Body of pancreas (tissue), 4 donors: ENCODE measurements at regions not wholly inside any gene's neighbourhood (a gene's known extent, or its start where the extent isn't known, plus 50 kb on each side); places are given as distances from the start of the nearest gene placed in this dataset.

Experiments
- ATAC-seq: fragments of 150-250 bp; one replicate; pipeline ENCODE4 v1.9.1; 2016
- DNase-seq, 4 donors: peaks; one replicate each; pipeline ENCODE4 v3.0.0-alpha.2; 2019
- H3K27ac ChIP-seq, 4 donors: fragments of 200-600 bp; sonication (generic); 1 replicate in 3 of 4; 2 replicates in 1 of 4; pipeline versions ENCODE4 v1.5.1 to v1.6.1; 2016 to 2019; ENCODE audit warnings: mild to moderate bottlenecking in 1 of 4, mixed read lengths in 1 of 4, moderate library complexity in 1 of 4
- H3K27me3 ChIP-seq, 2 donors: fragments of 200-600 bp; sonication (generic); one replicate each; pipeline ENCODE4 v1.6.0; 2016; ENCODE audit warnings: mild to moderate bottlenecking in 1 of 2
- H3K36me3 ChIP-seq, 2 donors: fragments of 200-600 bp; sonication (generic); replicated peaks in 1 of 2; 2 replicates each; pipeline ENCODE4 v1.5.1; 2016; ENCODE audit warnings: low read depth in 2 of 2; ENCODE audit not compliant: insufficient read depth in 1 of 2
- H3K4me1 ChIP-seq: fragments of 200-600 bp; sonication (generic); one replicate; pipeline ENCODE4 v1.6.0; 2016
- H3K4me3 ChIP-seq, 2 donors: fragments of 200-600 bp; sonication (generic); 1 replicate in 1 of 2; 2 replicates in 1 of 2; pipeline ENCODE4 v1.5.1; 2016 to 2019
- H3K9me3 ChIP-seq, 3 donors: fragments of 200-600 bp; sonication (generic); 1 replicate in 2 of 3; 2 replicates in 1 of 3; pipeline ENCODE4 v1.5.1; 2016
- POLR2A ChIP-seq, 3 donors: fragments of 450-650 bp; IDR thresholded peaks; one replicate each; pipeline ENCODE4 v1.6.1; 2016; ENCODE audit warnings: antibody characterized with exemption in 3 of 3, mild to moderate bottlenecking in 2 of 3
- WGBS, 2 donors: methylation state at CpG; one replicate each; pipeline ENCODE4 v1.1.5; 2017; 5-methylcytosine and 5-hydroxymethylcytosine counted together
- intact Hi-C: fragments of 100-400 bp; cut with DNase I; formaldehyde crosslinking; loops from one replicate; pipeline ENCODE4 v1.15.1; 2023
- TF ChIP-seq, protein P1 (sequence below), 7 experiments: fragments of 450-650 bp in 4 of 7; fragments of 200-600 bp in 3 of 7; sonication (generic) in 3 of 7; IDR thresholded peaks; one replicate each; pipeline ENCODE4 v1.5.1; 2016 to 2019; ENCODE audit warnings: antibody characterized with exemption in 7 of 7

DNA sequence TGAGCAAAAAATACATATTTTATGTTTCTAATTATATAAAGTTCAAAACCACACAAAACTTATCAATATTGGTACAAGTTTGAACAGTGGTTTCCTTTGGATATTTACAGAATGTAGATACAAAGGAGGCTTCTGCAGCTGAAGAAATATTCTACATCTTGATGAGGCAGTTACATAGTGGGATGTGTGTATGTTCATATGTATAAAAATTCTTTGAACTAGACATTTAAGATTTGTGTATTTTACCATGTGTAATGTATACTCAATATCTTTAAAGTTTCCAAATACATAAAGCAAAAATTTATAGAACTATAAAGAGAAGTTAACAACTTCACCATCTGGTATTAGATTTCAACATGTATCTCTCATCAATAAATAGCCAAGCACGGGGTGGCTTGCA is 80.7 kb upstream of the TNFSF4 start:
- 96 to 100% methylated on average over 1 of the region's 1 CpG for WGBS, 2 donors
- ATAC-seq: no peak
- H3K36me3 ChIP-seq: no peaks in the 10 kb centered on the region
- no peaks in the 10 kb centered on the region for H3K4me1 ChIP-seq
- H3K4me3 ChIP-seq: no peak overlapping the region
- no peaks in the 10 kb centered on the region for H3K27me3 ChIP-seq
- DNase-seq: no peak
- intact Hi-C loops: no loop called here
- H3K27ac ChIP-seq: no peak overlapping the region
- no peak for TF ChIP-seq POLR2A (IDR thresholded peaks at IDR 0.05)
- TF ChIP-seq, protein P1, sequence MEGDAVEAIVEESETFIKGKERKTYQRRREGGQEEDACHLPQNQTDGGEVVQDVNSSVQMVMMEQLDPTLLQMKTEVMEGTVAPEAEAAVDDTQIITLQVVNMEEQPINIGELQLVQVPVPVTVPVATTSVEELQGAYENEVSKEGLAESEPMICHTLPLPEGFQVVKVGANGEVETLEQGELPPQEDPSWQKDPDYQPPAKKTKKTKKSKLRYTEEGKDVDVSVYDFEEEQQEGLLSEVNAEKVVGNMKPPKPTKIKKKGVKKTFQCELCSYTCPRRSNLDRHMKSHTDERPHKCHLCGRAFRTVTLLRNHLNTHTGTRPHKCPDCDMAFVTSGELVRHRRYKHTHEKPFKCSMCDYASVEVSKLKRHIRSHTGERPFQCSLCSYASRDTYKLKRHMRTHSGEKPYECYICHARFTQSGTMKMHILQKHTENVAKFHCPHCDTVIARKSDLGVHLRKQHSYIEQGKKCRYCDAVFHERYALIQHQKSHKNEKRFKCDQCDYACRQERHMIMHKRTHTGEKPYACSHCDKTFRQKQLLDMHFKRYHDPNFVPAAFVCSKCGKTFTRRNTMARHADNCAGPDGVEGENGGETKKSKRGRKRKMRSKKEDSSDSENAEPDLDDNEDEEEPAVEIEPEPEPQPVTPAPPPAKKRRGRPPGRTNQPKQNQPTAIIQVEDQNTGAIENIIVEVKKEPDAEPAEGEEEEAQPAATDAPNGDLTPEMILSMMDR (IDR thresholded peaks at IDR 0.05): no peak
- H3K9me3 ChIP-seq: no peaks in the 10 kb centered on the region

DNA sequence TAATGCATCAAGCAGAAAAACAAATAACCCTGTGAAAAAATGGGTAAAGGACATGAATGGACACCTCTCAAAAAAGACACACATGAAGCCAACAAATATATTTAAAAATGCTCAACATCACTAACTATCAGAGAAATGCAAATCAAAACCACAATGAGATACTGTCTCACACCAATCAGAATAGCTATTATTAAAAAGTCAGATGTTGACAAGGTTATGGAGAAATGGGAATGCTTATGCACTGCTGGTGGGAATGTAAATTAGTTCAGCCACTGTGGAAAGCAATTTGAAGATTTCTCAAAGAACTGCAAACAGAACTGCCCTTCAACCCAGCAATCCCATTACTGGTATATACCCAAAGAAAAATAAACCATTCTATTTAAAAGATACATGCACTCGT is 86.6 kb upstream of the TNFSF4 start:
- Histone ChIP-seq H3K9me3 (no peaks in the 10 kb centered on the region), H3K27me3 (no peaks in the 10 kb centered on the region), H3K4me1 (no peaks in the 10 kb centered on the region), H3K4me3 (no peak overlapping the region), H3K27ac (no peak overlapping the region), H3K36me3 (no peaks in the 10 kb centered on the region)
- WGBS, 2 donors: 79 to 86% methylated on average over 1 of the region's 1 CpG
- no peak for DNase-seq
- TF ChIP-seq, protein P1 (IDR thresholded peaks at IDR 0.05): no peak
- no peak for TF ChIP-seq POLR2A (IDR thresholded peaks at IDR 0.05)
- ATAC-seq: no peak
- intact Hi-C loops: no loop called here

DNA sequence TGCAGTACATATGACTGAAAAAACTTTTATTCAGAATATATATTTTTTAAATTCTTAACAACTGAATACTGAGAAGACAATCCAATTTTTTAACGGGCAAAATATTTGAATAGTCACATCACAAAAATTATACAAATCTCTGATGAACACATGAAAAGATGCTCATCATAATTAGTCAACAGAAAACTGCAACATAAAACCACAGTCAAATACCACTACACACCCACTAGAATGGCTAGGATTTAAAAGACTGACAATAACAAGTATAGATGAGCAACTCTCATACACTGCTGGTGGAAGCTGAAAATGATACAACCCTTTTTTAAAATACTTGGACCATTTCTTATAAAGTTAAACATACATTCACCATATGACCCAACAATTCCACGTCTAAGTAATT is 87.7 kb upstream of the TNFSF4 start:
- WGBS, 2 donors: 62% methylated on average over 2 of the region's 2 CpGs
- H3K4me1 ChIP-seq: no peaks in the 10 kb centered on the region
- H3K9me3 ChIP-seq: no peaks in the 10 kb centered on the region
- TF ChIP-seq POLR2A (IDR thresholded peaks at IDR 0.05): no peak
- TF ChIP-seq, protein P1 (IDR thresholded peaks at IDR 0.05): no peak
- no peak overlapping the region for H3K27ac ChIP-seq
- no peak overlapping the region for H3K4me3 ChIP-seq
- no peak for ATAC-seq
- no peaks in the 10 kb centered on the region for H3K27me3 ChIP-seq
- no peak for DNase-seq
- intact Hi-C loops: no loop called here
- no peaks in the 10 kb centered on the region for H3K36me3 ChIP-seq

DNA sequence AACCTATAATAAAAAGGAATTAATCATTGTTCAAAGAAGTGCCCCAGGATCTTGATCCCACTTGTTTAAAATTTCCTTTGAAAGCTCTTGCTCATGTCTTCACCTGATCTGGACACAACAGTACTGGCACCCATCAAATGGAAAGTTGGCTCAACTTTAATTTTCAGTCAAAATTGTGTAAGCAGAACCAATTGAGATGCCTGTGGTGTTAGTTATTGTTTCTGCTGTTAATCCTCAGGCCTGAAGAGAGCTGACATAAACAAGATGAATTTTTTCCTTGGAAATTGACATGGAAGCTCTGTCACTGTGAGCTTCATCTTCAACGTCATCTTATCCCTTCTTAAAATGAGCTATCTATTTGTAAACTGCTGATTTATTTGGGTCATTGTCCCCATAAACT is 88.3 kb upstream of the TNFSF4 start:
- intact Hi-C loops: no loop called here
- no peak for DNase-seq
- Histone ChIP-seq H3K4me3 (no peak overlapping the region), H3K4me1 (no peaks in the 10 kb centered on the region), H3K9me3 (no peaks in the 10 kb centered on the region), H3K27ac (no peak overlapping the region), H3K27me3 (no peaks in the 10 kb centered on the region), H3K36me3 (no peaks in the 10 kb centered on the region)
- TF ChIP-seq POLR2A (IDR thresholded peaks at IDR 0.05): no peak
- TF ChIP-seq, protein P1 (IDR thresholded peaks at IDR 0.05): no peak
- WGBS, 2 donors: 87 to 88% methylated on average over 1 of the region's 1 CpG
- no peak for ATAC-seq

DNA sequence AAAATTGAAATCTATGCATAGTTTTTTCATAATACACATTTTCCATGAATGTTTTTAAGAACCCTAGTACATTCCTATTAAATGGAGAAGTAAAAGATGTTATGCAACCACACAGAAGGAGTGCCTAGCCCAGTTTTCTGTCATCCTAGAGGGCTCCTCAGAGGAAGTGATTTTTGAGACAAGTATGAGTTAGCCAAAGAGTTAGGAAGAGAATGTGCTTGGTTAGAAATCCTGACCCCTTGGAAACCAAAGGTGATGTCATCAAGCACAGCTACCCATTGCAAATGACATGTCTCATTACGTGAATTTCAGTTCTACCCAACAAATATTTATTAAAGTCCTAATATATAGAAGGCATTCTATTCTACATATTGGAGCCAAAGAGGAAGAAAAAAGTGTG is 88.9 kb upstream of the TNFSF4 start:
- no peak for ATAC-seq

More for the DNA sequence above, 88.9 kb upstream of the TNFSF4 start:
- Histone ChIP-seq H3K36me3 (no peaks in the 10 kb centered on the region), H3K4me3 (no peak overlapping the region), H3K27ac (no peak overlapping the region), H3K4me1 (no peaks in the 10 kb centered on the region), H3K9me3 (no peaks in the 10 kb centered on the region), H3K27me3 (no peaks in the 10 kb centered on the region)
- intact Hi-C loops: no loop called here
- TF ChIP-seq, protein P1 (IDR thresholded peaks at IDR 0.05): no peak
- TF ChIP-seq POLR2A (IDR thresholded peaks at IDR 0.05): no peak
- peak in 1 of 4 donors; percentile 2 for DNase-seq
- WGBS, 2 donors: 81 to 84% methylated on average over 1 of the region's 1 CpG
